Loucy (cell line): ENCODE measurements at regions not wholly inside any gene's neighbourhood (a gene's known extent, or its start where the extent isn't known, plus 50 kb on each side); places are given as distances from the start of the nearest gene placed in this dataset.
"Not testable (repeated sequence)": the region's sequence is repeated elsewhere in the genome, so short reads cannot be mapped to it uniquely, and the experiment has no call there.

Experiments used
- H2AFZ ChIP-seq: fragments of 200-600 bp; sonication (generic); 2 replicates; pipeline ENCODE4 v1.6.0; 2016; ENCODE audit warnings: antibody characterized with exemption, mild to moderate bottlenecking, low read length, moderate library complexity
- H3F3A ChIP-seq: fragments of 200-600 bp; 2 replicates; pipeline ENCODE4 v1.6.0; 2016; ENCODE audit warnings: antibody characterized with exemption, low read depth, mild to moderate bottlenecking
- H3K27me3 ChIP-seq: fragments of 200-600 bp; sonication (generic); 2 replicates; pipeline ENCODE4 v1.6.1; 2014; ENCODE audit warnings: low read length, mild to moderate bottlenecking; ENCODE audit not compliant: insufficient read depth, poor library complexity, severe bottlenecking
- H3K36me3 ChIP-seq: fragments of 200-600 bp; sonication (generic); 2 replicates; pipeline ENCODE4 v1.6.1; 2016; ENCODE audit warnings: low read length; ENCODE audit not compliant: insufficient read depth
- H3K4me1 ChIP-seq: fragments of 200-600 bp; sonication (generic); 2 replicates; pipeline ENCODE4 v1.5.1; 2014; ENCODE audit warnings: low read length, mild to moderate bottlenecking; ENCODE audit not compliant: insufficient read depth, poor library complexity, severe bottlenecking
- H3K4me2 ChIP-seq: fragments of 200-600 bp; sonication (generic); 2 replicates; pipeline ENCODE4 v1.6.0; 2014; ENCODE audit warnings: antibody characterized with exemption, low read length, low read depth, mild to moderate bottlenecking; ENCODE audit not compliant: poor library complexity, severe bottlenecking
- H3K4me3 ChIP-seq: fragments of 200-600 bp; sonication (generic); 2 replicates; pipeline ENCODE4 v1.5.1; 2014; ENCODE audit warnings: low read length, mild to moderate bottlenecking, mixed read lengths; ENCODE audit not compliant: poor library complexity, severe bottlenecking
- H3K79me2 ChIP-seq: fragments of 200-600 bp; sonication (generic); 2 replicates; pipeline ENCODE4 v1.6.1; 2014; ENCODE audit warnings: low read length; ENCODE audit not compliant: insufficient read depth
- H3K9ac ChIP-seq: fragments of 200-600 bp; sonication (generic); 2 replicates; pipeline ENCODE4 v1.6.0; 2014; ENCODE audit warnings: mild to moderate bottlenecking, low read depth, low read length, moderate library complexity; ENCODE audit not compliant: poor library complexity, severe bottlenecking
- H3K9me2 ChIP-seq: fragments of 200-600 bp; sonication (generic); replicated peaks from 2 replicates; pipeline ENCODE4 v1.6.1; 2016; ENCODE audit warnings: low read depth, low read length, mixed read lengths
- H3K9me3 ChIP-seq: fragments of 200-600 bp; sonication (generic); 2 replicates; pipeline ENCODE4 v1.6.1; 2014; ENCODE audit warnings: mild to moderate bottlenecking, antibody characterized with exemption, low read length, low read depth; ENCODE audit not compliant: insufficient read depth
- H4K20me1 ChIP-seq: fragments of 200-600 bp; sonication (generic); 2 replicates; pipeline ENCODE4 v1.6.0; 2014; ENCODE audit warnings: antibody characterized with exemption, low read length, mild to moderate bottlenecking; ENCODE audit not compliant: insufficient read depth, poor library complexity, severe bottlenecking
- EZH2phosphoT487 ChIP-seq: fragments of 200-600 bp; IDR thresholded peaks from 2 replicates; pipeline ENCODE4 v1.6.1; 2018; ENCODE audit warnings: antibody characterized with exemption, mild to moderate bottlenecking, moderate library complexity, borderline replicate concordance
- TF ChIP-seq, protein P1 (sequence below): fragments of 200-600 bp; sonication (generic); conservative IDR thresholded peaks from 2 replicates; pipeline ENCODE4 v1.5.1; 2014; ENCODE audit warnings: mild to moderate bottlenecking, antibody characterized with exemption, low read length

DNA sequence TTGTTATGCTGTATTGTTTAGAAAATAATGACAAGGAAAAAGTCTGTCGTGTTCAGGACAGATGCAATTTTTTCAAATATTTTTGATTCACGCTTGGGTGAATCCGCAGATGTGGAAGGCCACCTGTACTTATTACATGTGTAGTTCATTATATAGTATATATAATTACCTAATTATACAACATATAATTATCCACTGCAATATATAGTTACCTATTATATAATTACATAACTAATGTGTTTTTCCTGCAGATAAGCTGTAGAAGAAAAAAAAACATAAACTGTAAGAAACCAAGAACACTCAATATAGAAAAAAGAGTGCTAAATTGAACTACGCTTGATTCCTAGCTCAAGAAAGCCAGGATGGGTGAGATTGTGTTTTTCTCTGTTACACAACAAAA lies 93.6 kb upstream of the RANBP3L start:
- Histone ChIP-seq H3K4me1 (peaks cover 12% of the 10 kb centered on the region), H3K79me2 (no peaks in the 10 kb centered on the region), H3K9me2 (no peaks in the 10 kb centered on the region), H4K20me1 (no peaks in the 10 kb centered on the region), H3K36me3 (no peaks in the 10 kb centered on the region), H3K9me3 (no peaks in the 10 kb centered on the region), H3K27me3 (no peaks in the 10 kb centered on the region), H3K4me2 (no peak overlapping the region), H3K4me3 (no peak overlapping the region), H3K9ac (no peak overlapping the region), H3F3A (no peaks in the 10 kb centered on the region), H2AFZ (no peak overlapping the region)
- no peak for TF ChIP-seq EZH2phosphoT487
- TF ChIP-seq, protein P1, sequence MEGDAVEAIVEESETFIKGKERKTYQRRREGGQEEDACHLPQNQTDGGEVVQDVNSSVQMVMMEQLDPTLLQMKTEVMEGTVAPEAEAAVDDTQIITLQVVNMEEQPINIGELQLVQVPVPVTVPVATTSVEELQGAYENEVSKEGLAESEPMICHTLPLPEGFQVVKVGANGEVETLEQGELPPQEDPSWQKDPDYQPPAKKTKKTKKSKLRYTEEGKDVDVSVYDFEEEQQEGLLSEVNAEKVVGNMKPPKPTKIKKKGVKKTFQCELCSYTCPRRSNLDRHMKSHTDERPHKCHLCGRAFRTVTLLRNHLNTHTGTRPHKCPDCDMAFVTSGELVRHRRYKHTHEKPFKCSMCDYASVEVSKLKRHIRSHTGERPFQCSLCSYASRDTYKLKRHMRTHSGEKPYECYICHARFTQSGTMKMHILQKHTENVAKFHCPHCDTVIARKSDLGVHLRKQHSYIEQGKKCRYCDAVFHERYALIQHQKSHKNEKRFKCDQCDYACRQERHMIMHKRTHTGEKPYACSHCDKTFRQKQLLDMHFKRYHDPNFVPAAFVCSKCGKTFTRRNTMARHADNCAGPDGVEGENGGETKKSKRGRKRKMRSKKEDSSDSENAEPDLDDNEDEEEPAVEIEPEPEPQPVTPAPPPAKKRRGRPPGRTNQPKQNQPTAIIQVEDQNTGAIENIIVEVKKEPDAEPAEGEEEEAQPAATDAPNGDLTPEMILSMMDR: no peak

DNA sequence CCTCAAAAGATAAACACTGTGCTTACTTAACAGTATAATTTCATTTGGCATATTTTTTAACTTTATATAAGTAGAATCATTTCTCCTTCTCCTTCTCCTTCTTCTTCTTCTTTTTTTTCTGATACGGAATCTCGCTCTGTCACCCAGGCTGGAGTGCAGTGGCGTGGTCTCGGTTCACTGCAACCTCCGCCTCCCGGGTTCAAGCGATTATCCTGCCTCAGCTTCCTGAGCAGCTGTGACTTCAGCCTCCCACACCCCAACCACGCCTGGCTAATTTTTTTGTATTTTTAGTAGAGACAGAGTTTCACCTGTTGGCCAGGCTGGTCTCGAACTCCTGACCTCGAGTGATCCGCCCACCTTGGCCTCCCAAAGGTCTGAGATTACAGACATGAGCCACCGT lies 94.2 kb upstream of the RANBP3L start:
- H3K4me3 ChIP-seq, H3K9me3 ChIP-seq, H3K36me3 ChIP-seq, H3F3A ChIP-seq, H3K79me2 ChIP-seq, H2AFZ ChIP-seq, H3K27me3 ChIP-seq, H3K9me2 ChIP-seq, H3K4me1 ChIP-seq, H3K9ac ChIP-seq, H3K4me2 ChIP-seq, H4K20me1 ChIP-seq: not testable (repeated sequence)

DNA sequence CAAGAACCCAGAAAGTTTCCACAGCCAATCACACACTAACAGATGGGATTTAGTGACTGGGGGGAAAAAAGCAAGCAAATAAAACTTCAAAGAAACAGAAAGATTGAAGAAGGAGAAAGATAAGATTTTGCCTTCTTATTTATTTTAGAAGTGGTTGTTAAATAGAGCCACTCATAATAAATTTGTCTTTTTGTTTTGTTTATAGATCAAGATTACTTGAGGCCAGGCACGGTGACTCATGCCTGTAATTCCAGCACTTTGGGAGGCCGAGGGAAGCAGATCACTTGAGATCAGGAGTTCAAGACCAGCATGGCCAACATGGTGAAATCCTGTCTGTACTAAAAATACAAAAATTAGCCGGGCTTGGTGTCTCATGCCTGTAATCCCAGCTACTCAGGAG lies 94.9 kb upstream of the RANBP3L start:
- H3F3A ChIP-seq: no peaks in the 10 kb centered on the region
- TF ChIP-seq EZH2phosphoT487: no peak
- TF ChIP-seq, protein P1: no peak
- peaks cover 3% of the 10 kb centered on the region for H3K4me1 ChIP-seq
- H3K4me2 ChIP-seq: no peak overlapping the region
- no peaks in the 10 kb centered on the region for H3K79me2 ChIP-seq
- H3K36me3 ChIP-seq: no peaks in the 10 kb centered on the region
- no peaks in the 10 kb centered on the region for H3K9me2 ChIP-seq
- no peak overlapping the region for H3K9ac ChIP-seq
- H4K20me1 ChIP-seq: no peaks in the 10 kb centered on the region
- H2AFZ ChIP-seq: no peak overlapping the region
- no peaks in the 10 kb centered on the region for H3K27me3 ChIP-seq
- H3K4me3 ChIP-seq: no peak overlapping the region
- no peaks in the 10 kb centered on the region for H3K9me3 ChIP-seq

DNA sequence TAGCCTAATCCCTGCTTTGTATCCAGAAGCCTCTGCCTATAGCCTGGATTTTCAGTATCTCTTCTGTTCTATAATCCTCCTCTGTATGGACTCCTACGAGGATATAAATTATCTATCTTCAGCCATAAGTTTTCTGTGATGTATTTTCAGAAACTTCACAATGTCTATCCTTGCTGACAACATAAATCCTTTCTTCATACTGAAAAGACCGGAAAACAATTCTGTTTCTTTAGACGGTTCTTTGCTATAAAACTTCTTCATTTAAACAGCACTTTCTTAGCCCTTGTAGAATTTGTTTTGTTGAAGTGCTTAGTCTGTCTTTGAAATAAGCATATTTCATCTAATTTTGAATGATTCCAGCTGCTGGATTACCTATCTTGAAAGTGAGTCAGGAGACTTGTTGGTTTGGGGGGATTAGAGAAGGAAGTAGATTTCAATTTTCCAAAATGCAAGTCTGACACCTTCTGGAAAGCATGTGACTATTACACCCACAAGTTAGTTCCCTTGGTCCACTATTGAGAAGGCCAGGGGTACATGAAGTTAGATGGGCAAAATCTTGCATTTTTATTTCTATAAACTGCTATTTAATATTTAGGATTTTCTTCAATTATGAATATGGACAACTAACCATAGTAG lies 96.3 kb upstream of the RANBP3L start:
- Histone ChIP-seq H3K36me3 (no peaks in the 10 kb centered on the region), H3K27me3 (no peaks in the 10 kb centered on the region), H3K9ac (no peak overlapping the region), H3F3A (no peaks in the 10 kb centered on the region), H2AFZ (peak overlapping the region; percentile 67; the same call in 1 of the 2 replicates), H3K9me3 (no peaks in the 10 kb centered on the region), H3K4me3 (no peak overlapping the region), H4K20me1 (no peaks in the 10 kb centered on the region), H3K79me2 (no peaks in the 10 kb centered on the region), H3K4me1 (peaks cover 3% of the 10 kb centered on the region), H3K4me2 (no peak overlapping the region), H3K9me2 (no peaks in the 10 kb centered on the region)
- TF ChIP-seq, protein P1: peak; percentile 69
- TF ChIP-seq EZH2phosphoT487: no peak
